ENCODE measurements at regions not wholly inside any gene's neighbourhood (a gene's known extent, or its start where the extent isn't known, plus 50 kb on each side); places are given as distances from the start of the nearest gene placed in this dataset.

GRCh38 chr2:157934684-157935377 is 58.7 kb upstream of the ACVR1 start:
- ATAC-seq (no peak), DNase-seq (no peak)

GRCh38 chr2:157933160-157933920 is 57.2 kb upstream of the ACVR1 start:
- ATAC-seq, result no peak
- no peak for DNase-seq

- ATAC-seq (no peak), DNase-seq (no peak)
Observed at GRCh38 chr2:157932480-157933159, 56.5 kb upstream of the ACVR1 start.

DNA sequence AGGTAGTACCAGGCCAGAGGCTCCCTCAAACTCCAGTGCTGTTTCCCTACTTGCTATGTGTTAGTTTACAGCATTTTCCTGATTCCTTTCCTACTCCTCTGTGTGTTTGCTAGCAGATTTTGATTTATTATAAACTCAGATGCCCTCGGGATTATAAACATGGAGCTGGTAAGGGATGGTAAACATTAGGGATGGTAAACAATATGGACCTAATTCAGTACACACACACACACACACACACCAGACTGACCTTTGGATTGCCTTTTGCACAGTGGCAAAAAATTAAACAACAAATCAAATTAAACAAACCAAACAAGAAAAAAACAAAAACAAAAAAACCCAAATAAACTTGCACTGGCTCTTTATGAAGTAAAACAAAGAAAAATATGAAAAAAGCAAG is 55.4 kb upstream of the ACVR1 start:
- ATAC-seq (no peak), DNase-seq (no peak)

DNA sequence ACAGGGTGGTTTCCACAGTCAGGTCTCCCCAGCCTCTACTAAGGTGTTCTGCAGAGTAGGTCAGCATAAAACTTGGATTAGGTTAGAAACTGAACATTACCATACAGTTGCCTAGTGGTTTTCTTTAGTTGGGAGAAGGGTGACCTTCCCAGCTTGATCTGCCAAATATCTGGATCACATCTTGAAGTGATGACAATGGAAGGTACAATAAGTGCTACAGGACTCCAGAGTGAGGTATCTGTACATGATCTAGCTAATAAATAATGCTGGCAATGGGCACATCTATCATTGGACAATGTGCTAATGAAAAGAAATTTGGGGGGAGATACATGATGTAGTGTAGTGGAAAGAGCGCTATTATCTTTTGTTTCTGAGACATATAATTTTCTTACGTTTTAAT is 54.6 kb upstream of the ACVR1 start:
- DNase-seq (no peak), ATAC-seq (no peak)

GRCh38 chr2:157929871-157930667 is 53.9 kb upstream of the ACVR1 start:
- ATAC-seq (no peak), DNase-seq (no peak)

GRCh38 chr2:157928372-157928771 is 52.2 kb upstream of the ACVR1 start:
- DNase-seq (no peak), ATAC-seq (no peak)

- ATAC-seq (no peak), DNase-seq (no peak)
Observed at GRCh38 chr2:157927155-157927554, 51.0 kb upstream of the ACVR1 start.

Data from stimulated activated naive CD8-positive, alpha-beta T cell treated with anti-CD3 and anti-CD28 coated beads, Interleukin-15, Interleukin-2, amounts not matched to agents 100 U/mL and 50 U/mL, for 24 hours (primary cell).